ENCODE measurements at regions not wholly inside any gene's neighbourhood (a gene's known extent, or its start where the extent isn't known, plus 50 kb on each side); places are given as distances from the start of the nearest gene placed in this dataset.
"Not testable (repeated sequence)": the region's sequence is repeated elsewhere in the genome, so short reads cannot be mapped to it uniquely, and the experiment has no call there.

- DNase-seq: not testable (repeated sequence)
Observed at GRCh38 chr20:29320216-29320949, 1937.1 kb upstream of the DEFB115 start.

GRCh38 chr20:29323631-29324515 is 1933.6 kb upstream of the DEFB115 start:
- DNase-seq: not testable (repeated sequence)

- not testable (repeated sequence) for DNase-seq
Observed at GRCh38 chr20:29324516-29325303, 1932.8 kb upstream of the DEFB115 start.

GRCh38 chr20:29325304-29325640 is 1932.2 kb upstream of the DEFB115 start:
- no peak for DNase-seq

- not testable (repeated sequence) for DNase-seq
Observed at GRCh38 chr20:29325781-29326180, 1931.7 kb upstream of the DEFB115 start.

- no peak for DNase-seq
Observed at GRCh38 chr20:29326376-29327070, 1930.9 kb upstream of the DEFB115 start.

GRCh38 chr20:29327600-29328420 is 1929.7 kb upstream of the DEFB115 start:
- DNase-seq: not testable (repeated sequence)

- DNase-seq: not testable (repeated sequence)
Observed at GRCh38 chr20:29330429-29331115, 1926.9 kb upstream of the DEFB115 start.

- no peak for DNase-seq
Observed at GRCh38 chr20:29349836-29350235, 1907.6 kb upstream of the DEFB115 start.

GRCh38 chr20:29375937-29376336 is 1881.5 kb upstream of the DEFB115 start:
- not testable (repeated sequence) for DNase-seq

GRCh38 chr20:29392853-29393252 is 1864.6 kb upstream of the DEFB115 start:
- DNase-seq: not testable (repeated sequence)

GRCh38 chr20:29408034-29408695 is 1849.3 kb upstream of the DEFB115 start:
- DNase-seq: no peak

- not testable (repeated sequence) for DNase-seq
Observed at GRCh38 chr20:29408707-29409106, 1848.8 kb upstream of the DEFB115 start.

- not testable (repeated sequence) for DNase-seq
Observed at GRCh38 chr20:29409160-29409689, 1848.2 kb upstream of the DEFB115 start.

- no peak for DNase-seq
Observed at GRCh38 chr20:29409833-29410805, 1847.3 kb upstream of the DEFB115 start.

GRCh38 chr20:29410806-29411457 is 1846.5 kb upstream of the DEFB115 start:
- DNase-seq: no peak

- not testable (repeated sequence) for DNase-seq
Observed at GRCh38 chr20:29411458-29411820, 1846.0 kb upstream of the DEFB115 start.

All from renal pelvis (tissue), 1 donor.